Suprapubic skin (tissue), 3 donors: ENCODE measurements at regions not wholly inside any gene's neighbourhood (a gene's known extent, or its start where the extent isn't known, plus 50 kb on each side); places are given as distances from the start of the nearest gene placed in this dataset.

ENCODE experiments used
- POLR2A ChIP-seq, 2 donors: fragments of 450-650 bp; IDR thresholded peaks; one replicate each; pipeline ENCODE4 v1.6.1; 2017; ENCODE audit warnings: antibody characterized with exemption in 2 of 2, mild to moderate bottlenecking in 2 of 2, moderate library complexity in 2 of 2
- TF ChIP-seq, protein P1 (sequence below), 2 donors: fragments of 200-600 bp in 1 of 2; fragments of 450-650 bp in 1 of 2; sonication (generic) in 1 of 2; IDR thresholded peaks; one replicate each; pipeline ENCODE4 v1.5.1; 2016 to 2019; ENCODE audit warnings: antibody characterized with exemption in 2 of 2, mild to moderate bottlenecking in 1 of 2, moderate library complexity in 1 of 2

DNA sequence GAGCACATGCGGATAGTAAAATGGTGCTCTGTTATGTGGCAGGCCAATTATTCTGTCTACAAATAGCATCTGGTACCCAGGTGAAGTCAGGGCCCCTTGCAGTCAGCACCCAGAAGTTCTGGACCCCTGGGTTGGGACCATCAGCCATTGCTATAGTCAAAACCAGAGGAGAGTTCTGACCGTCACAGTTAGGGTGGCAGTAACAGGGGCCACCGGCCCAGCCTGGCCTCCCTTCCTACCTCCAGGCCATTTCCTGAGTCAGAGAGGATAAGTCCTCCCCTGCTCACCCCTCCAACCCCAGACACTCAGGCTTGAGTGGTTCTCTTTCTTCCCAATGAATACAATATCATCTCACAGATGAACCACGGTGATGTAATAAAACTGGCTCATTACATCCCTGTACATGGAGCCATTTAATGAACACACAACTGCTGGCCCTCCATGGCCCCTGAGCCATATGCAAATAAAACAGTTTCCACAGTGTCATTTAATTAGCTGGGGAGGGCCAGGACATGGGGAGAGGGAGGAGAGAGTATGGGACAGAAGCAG is 673.6 kb downstream of the MATN1 start:
- TF ChIP-seq, protein P1, sequence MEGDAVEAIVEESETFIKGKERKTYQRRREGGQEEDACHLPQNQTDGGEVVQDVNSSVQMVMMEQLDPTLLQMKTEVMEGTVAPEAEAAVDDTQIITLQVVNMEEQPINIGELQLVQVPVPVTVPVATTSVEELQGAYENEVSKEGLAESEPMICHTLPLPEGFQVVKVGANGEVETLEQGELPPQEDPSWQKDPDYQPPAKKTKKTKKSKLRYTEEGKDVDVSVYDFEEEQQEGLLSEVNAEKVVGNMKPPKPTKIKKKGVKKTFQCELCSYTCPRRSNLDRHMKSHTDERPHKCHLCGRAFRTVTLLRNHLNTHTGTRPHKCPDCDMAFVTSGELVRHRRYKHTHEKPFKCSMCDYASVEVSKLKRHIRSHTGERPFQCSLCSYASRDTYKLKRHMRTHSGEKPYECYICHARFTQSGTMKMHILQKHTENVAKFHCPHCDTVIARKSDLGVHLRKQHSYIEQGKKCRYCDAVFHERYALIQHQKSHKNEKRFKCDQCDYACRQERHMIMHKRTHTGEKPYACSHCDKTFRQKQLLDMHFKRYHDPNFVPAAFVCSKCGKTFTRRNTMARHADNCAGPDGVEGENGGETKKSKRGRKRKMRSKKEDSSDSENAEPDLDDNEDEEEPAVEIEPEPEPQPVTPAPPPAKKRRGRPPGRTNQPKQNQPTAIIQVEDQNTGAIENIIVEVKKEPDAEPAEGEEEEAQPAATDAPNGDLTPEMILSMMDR (IDR thresholded peaks at IDR 0.05) = no peak
- TF ChIP-seq POLR2A (IDR thresholded peaks at IDR 0.05) = no peak
